ENCODE measurements at regions not wholly inside any gene's neighbourhood (a gene's known extent, or its start where the extent isn't known, plus 50 kb on each side); places are given as distances from the start of the nearest gene placed in this dataset.

- TF ChIP-seq, protein P1, sequence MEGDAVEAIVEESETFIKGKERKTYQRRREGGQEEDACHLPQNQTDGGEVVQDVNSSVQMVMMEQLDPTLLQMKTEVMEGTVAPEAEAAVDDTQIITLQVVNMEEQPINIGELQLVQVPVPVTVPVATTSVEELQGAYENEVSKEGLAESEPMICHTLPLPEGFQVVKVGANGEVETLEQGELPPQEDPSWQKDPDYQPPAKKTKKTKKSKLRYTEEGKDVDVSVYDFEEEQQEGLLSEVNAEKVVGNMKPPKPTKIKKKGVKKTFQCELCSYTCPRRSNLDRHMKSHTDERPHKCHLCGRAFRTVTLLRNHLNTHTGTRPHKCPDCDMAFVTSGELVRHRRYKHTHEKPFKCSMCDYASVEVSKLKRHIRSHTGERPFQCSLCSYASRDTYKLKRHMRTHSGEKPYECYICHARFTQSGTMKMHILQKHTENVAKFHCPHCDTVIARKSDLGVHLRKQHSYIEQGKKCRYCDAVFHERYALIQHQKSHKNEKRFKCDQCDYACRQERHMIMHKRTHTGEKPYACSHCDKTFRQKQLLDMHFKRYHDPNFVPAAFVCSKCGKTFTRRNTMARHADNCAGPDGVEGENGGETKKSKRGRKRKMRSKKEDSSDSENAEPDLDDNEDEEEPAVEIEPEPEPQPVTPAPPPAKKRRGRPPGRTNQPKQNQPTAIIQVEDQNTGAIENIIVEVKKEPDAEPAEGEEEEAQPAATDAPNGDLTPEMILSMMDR (IDR thresholded peaks at IDR 0.05; ENCODE audit: insufficient read depth, low read length) = no peak
- TF ChIP-seq POLR2AphosphoS5 (IDR thresholded peaks at IDR 0.05; ENCODE audit: low read depth) = no peak
- TF ChIP-seq REST (IDR thresholded peaks at IDR 0.05; ENCODE audit: insufficient replicate concordance, low read depth) = no peak
- no peak for TF ChIP-seq SPI1 (IDR thresholded peaks at IDR 0.05; ENCODE audit: borderline replicate concordance, low read depth)
Measured at GRCh38 chr4:78722320-78722719, 53.8 kb upstream of the BMP2K start.
